ENCODE measurements at regions not wholly inside any gene's neighbourhood (a gene's known extent, or its start where the extent isn't known, plus 50 kb on each side); places are given as distances from the start of the nearest gene placed in this dataset.

GRCh38 chr4:23455456-23456158 lies 434.2 kb downstream of the PPARGC1A start:
- no peaks in the 10 kb centered on the region for H3K4me1 Mint-ChIP-seq
- H3K36me3 Mint-ChIP-seq = no peaks in the 10 kb centered on the region
- H3K4me3 Mint-ChIP-seq = no peak overlapping the region
- no peak overlapping the region for H3K27ac Mint-ChIP-seq
- H3K4me1 ChIP-seq (ENCODE audit: insufficient read depth, low read length) = no peaks in the 10 kb centered on the region
- no peaks in the 10 kb centered on the region for H3K27me3 ChIP-seq (ENCODE audit: insufficient read depth, low read length, poor library complexity, severe bottlenecking)
- no peak overlapping the region for H3K4me3 ChIP-seq (ENCODE audit: low read length)
- DNase-seq = no peak
- no peaks in the 10 kb centered on the region for H3K36me3 ChIP-seq (ENCODE audit: insufficient read depth, low read length)
- no peaks in the 10 kb centered on the region for H3K27me3 Mint-ChIP-seq
- no peaks in the 10 kb centered on the region for H3K9me3 ChIP-seq (ENCODE audit: low read length)
- ChIA-PET CTCF (no interaction called here), POLR2A (no interaction called here)
- H3K9me3 Mint-ChIP-seq = peaks cover 1 to 37% (median 10%) of the 10 kb centered on the region in 5 donors
- H3K27ac ChIP-seq (ENCODE audit: low read depth, low read length) = no peak overlapping the region

DNA sequence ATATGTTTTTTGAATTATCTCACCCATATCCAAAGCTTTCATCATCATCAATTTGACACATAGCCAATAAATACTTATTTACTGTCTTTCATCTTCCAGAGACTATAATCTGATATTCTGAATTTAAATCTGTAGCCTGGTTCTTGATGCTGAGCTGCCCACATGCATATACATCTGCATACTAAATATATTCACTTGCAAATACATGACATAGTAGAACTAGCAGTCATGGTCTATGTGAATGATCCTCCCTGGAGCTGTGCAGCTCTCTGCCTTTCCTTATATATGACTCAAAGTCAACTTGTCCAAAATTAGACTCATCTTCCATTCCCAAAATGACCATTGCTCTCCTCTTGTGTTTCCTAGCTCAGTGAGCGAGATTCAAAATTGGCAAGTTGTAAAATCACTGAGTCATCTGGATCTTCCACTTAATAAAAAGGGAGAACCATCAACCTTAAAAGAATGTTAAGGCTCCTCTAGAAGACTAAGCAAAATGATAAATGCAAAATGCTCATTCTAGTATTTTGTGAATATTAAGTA lies 448.2 kb downstream of the PPARGC1A start:
- Histone ChIP-seq H3K4me1 (ENCODE audit: insufficient read depth, low read length) (no peaks in the 10 kb centered on the region), H3K4me3 (ENCODE audit: low read length) (no peak overlapping the region), H3K36me3 (ENCODE audit: insufficient read depth, low read length) (no peaks in the 10 kb centered on the region), H3K27me3 (ENCODE audit: insufficient read depth, low read length, poor library complexity, severe bottlenecking) (no peaks in the 10 kb centered on the region), H3K9me3 (ENCODE audit: low read length) (no peaks in the 10 kb centered on the region), H3K27ac (ENCODE audit: low read depth, low read length) (no peak overlapping the region)
- ChIA-PET CTCF (no interaction called here), POLR2A (no interaction called here)
- no peak for DNase-seq
- Mint-ChIP-seq H3K27me3 (no peaks in the 10 kb centered on the region), H3K36me3 (no peaks in the 10 kb centered on the region), H3K9me3 (peaks cover 0 to 25% (median 6%) of the 10 kb centered on the region in 5 donors), H3K27ac (no peak overlapping the region), H3K4me3 (no peak overlapping the region), H3K4me1 (no peaks in the 10 kb centered on the region)

DNA sequence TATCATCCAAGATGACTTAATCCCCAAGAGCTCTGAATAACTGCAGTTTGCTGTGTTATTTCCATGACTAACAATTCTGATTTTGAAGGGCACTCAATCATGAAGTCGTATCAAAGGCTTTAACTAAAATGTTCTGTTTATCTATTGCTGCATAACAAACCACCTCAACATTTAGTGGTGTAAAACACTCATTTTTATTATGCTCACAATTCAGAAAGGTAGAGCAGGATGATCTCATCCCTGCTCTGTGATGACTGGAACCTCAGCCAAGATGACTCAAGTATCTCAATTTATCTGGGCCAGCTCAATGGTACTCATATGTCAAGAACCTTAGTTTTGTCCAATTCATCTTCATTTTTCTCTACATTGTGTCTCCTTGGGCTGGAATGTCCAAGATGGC lies 451.1 kb downstream of the PPARGC1A start:
- Mint-ChIP-seq H3K4me1 (no peaks in the 10 kb centered on the region), H3K27ac (no peak overlapping the region), H3K27me3 (no peaks in the 10 kb centered on the region), H3K36me3 (no peaks in the 10 kb centered on the region), H3K4me3 (no peak overlapping the region), H3K9me3 (peaks cover 0 to 17% (median 8%) of the 10 kb centered on the region in 5 donors)
- no peak for DNase-seq
- Histone ChIP-seq H3K27ac (ENCODE audit: low read depth, low read length) (no peak overlapping the region), H3K4me3 (ENCODE audit: low read length) (no peak overlapping the region), H3K4me1 (ENCODE audit: insufficient read depth, low read length) (no peaks in the 10 kb centered on the region), H3K9me3 (ENCODE audit: low read length) (no peaks in the 10 kb centered on the region), H3K27me3 (ENCODE audit: insufficient read depth, low read length, poor library complexity, severe bottlenecking) (no peaks in the 10 kb centered on the region), H3K36me3 (ENCODE audit: insufficient read depth, low read length) (no peaks in the 10 kb centered on the region)
- CTCF ChIA-PET = no interaction called here
- POLR2A ChIA-PET = no interaction called here

DNA sequence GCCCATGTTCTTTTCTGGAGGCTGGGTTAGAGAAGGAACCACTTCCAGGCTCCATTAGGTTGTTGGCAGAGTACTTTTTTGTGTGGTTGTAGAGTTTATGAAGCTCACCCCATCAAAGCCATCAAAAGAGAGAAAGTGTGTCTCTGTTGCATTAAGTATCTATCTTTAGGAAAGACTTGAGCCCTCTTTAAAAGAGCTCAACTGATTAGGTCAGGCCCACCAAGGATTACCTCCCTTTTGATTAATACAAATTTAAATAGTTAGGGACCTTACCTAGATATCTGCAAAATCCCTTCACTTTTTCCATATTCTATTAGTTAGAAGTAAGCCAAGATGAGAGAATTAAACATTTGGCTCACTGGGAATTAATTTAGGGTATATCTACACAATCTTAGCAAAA lies 460.4 kb downstream of the PPARGC1A start:
- Mint-ChIP-seq H3K27ac (no peak overlapping the region), H3K4me1 (no peaks in the 10 kb centered on the region), H3K36me3 (no peaks in the 10 kb centered on the region), H3K9me3 (peaks cover 10 to 41% (median 15%) of the 10 kb centered on the region in 5 donors), H3K4me3 (no peak overlapping the region), H3K27me3 (no peaks in the 10 kb centered on the region)
- H3K27me3 ChIP-seq (ENCODE audit: insufficient read depth, low read length, poor library complexity, severe bottlenecking) = no peaks in the 10 kb centered on the region
- no peak overlapping the region for H3K4me3 ChIP-seq (ENCODE audit: low read length)
- no peaks in the 10 kb centered on the region for H3K36me3 ChIP-seq (ENCODE audit: insufficient read depth, low read length)
- H3K4me1 ChIP-seq (ENCODE audit: insufficient read depth, low read length) = no peaks in the 10 kb centered on the region
- no peaks in the 10 kb centered on the region for H3K9me3 ChIP-seq (ENCODE audit: low read length)
- ChIA-PET CTCF (no interaction called here), POLR2A (no interaction called here)
- H3K27ac ChIP-seq (ENCODE audit: low read depth, low read length) = no peak overlapping the region
- no peak for DNase-seq

DNA sequence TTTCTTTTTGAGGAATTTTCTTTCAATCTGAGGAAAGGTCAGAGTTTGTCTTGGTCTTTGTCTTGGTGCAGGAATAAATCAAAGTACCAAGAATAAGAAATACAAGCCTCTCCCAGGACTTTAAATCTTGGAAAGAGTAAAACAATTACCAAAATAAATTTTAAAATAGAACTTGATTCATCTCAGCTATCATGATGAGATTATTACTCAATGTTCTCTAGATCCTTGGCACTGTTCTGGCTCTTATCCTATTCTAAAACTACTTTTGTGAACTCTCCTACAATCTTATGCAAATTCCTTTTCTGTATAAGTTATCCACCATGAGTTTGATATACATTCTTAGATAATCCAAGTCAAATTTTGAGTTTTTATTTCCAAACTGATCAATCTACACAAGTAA lies 464.3 kb downstream of the PPARGC1A start:
- H3K27ac Mint-ChIP-seq = no peak overlapping the region
- DNase-seq = no peak
- CTCF ChIA-PET = no interaction called here
- Histone ChIP-seq H3K36me3 (ENCODE audit: insufficient read depth, low read length) (no peaks in the 10 kb centered on the region), H3K4me1 (ENCODE audit: insufficient read depth, low read length) (no peaks in the 10 kb centered on the region), H3K9me3 (ENCODE audit: low read length) (no peaks in the 10 kb centered on the region), H3K27ac (ENCODE audit: low read depth, low read length) (no peak overlapping the region), H3K4me3 (ENCODE audit: low read length) (no peak overlapping the region), H3K27me3 (ENCODE audit: insufficient read depth, low read length, poor library complexity, severe bottlenecking) (no peaks in the 10 kb centered on the region)
- POLR2A ChIA-PET = no interaction called here
- H3K36me3 Mint-ChIP-seq = no peaks in the 10 kb centered on the region
- H3K4me1 Mint-ChIP-seq = no peaks in the 10 kb centered on the region
- no peak overlapping the region for H3K4me3 Mint-ChIP-seq
- peaks cover 8 to 35% (median 18%) of the 10 kb centered on the region in 5 donors for H3K9me3 Mint-ChIP-seq
- no peaks in the 10 kb centered on the region for H3K27me3 Mint-ChIP-seq

DNA sequence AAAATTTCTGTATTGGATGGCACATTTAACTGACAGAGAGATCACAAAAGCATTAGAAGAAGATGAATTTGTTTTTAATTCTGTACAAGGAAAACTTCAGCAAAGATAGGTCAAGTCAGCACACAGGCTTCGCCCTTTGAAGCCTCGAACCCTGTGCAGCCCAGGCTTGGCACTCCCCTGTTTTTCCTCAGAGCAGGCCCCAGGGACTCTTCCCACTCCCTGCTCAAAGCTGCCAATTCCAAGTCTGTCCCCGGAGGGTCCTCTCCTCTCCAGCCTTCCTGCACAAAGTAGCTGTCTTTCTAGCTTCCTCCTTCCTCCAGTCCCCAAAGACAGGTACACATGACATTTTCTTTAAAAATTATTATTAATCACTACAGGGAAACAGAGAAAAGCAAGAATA lies 466.3 kb downstream of the PPARGC1A start:
- H3K36me3 Mint-ChIP-seq = no peaks in the 10 kb centered on the region
- CTCF ChIA-PET = no interaction called here
- peaks cover 9 to 28% (median 13%) of the 10 kb centered on the region in 5 donors for H3K9me3 Mint-ChIP-seq
- no peak overlapping the region for H3K27ac Mint-ChIP-seq
- Histone ChIP-seq H3K4me3 (ENCODE audit: low read length) (no peak overlapping the region), H3K4me1 (ENCODE audit: insufficient read depth, low read length) (no peaks in the 10 kb centered on the region), H3K36me3 (ENCODE audit: insufficient read depth, low read length) (no peaks in the 10 kb centered on the region), H3K27ac (ENCODE audit: low read depth, low read length) (no peak overlapping the region), H3K9me3 (ENCODE audit: low read length) (no peaks in the 10 kb centered on the region), H3K27me3 (ENCODE audit: insufficient read depth, low read length, poor library complexity, severe bottlenecking) (no peaks in the 10 kb centered on the region)
- no peak overlapping the region for H3K4me3 Mint-ChIP-seq
- DNase-seq = no peak
- POLR2A ChIA-PET = no interaction called here
- no peaks in the 10 kb centered on the region for H3K27me3 Mint-ChIP-seq
- no peaks in the 10 kb centered on the region for H3K4me1 Mint-ChIP-seq

DNA sequence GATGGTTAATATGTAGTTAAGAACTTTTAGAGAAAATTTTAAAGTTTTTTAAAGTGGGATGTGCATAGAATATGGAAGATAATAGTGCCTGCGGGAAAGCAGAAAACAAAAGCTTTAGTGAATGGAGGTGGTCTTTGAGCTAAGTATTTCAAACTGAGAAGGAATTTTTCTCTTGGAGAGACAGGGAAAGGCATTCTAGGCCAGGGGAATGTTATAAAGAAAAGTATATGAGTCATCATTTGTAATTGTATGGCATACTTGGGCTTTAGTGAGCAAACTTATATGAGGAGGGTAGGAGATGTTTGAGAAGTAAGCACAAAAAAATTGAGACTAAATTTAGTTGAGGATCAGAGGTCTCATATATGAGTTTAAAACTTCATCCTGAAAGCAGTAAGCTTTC lies 467.0 kb downstream of the PPARGC1A start:
- H3K27me3 Mint-ChIP-seq = no peaks in the 10 kb centered on the region
- H3K4me3 Mint-ChIP-seq = no peak overlapping the region
- no peaks in the 10 kb centered on the region for H3K36me3 Mint-ChIP-seq
- ChIA-PET POLR2A (no interaction called here), CTCF (no interaction called here)
- no peaks in the 10 kb centered on the region for H3K4me1 Mint-ChIP-seq
- H3K36me3 ChIP-seq (ENCODE audit: insufficient read depth, low read length) = no peaks in the 10 kb centered on the region
- no peak overlapping the region for H3K27ac Mint-ChIP-seq
- no peaks in the 10 kb centered on the region for H3K9me3 ChIP-seq (ENCODE audit: low read length)
- H3K4me3 ChIP-seq (ENCODE audit: low read length) = no peak overlapping the region
- H3K9me3 Mint-ChIP-seq = peaks cover 10 to 28% (median 13%) of the 10 kb centered on the region in 5 donors
- no peaks in the 10 kb centered on the region for H3K4me1 ChIP-seq (ENCODE audit: insufficient read depth, low read length)
- no peak overlapping the region for H3K27ac ChIP-seq (ENCODE audit: low read depth, low read length)
- no peak for DNase-seq
- no peaks in the 10 kb centered on the region for H3K27me3 ChIP-seq (ENCODE audit: insufficient read depth, low read length, poor library complexity, severe bottlenecking)

DNA sequence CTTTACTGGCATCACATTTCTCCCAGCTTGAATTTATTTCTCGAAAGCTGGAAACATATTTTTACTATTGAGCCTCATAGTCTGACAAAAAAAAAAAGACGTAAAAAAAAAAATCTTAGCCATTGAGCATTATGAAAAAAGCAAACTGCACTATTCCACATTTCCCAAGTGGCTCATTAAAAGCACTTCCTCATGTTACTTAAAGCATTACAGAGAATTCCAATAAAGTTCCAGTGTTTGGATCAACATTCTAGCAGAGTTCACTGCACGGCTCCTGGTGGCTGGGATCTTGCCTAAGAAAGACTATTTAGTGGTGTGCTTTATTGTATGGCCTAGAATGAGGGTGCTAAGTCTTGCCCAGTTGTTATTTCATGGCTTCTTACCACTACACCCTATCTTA lies 476.2 kb downstream of the PPARGC1A start:
- Mint-ChIP-seq H3K27ac (no peak overlapping the region), H3K4me3 (no peak overlapping the region), H3K27me3 (no peaks in the 10 kb centered on the region), H3K4me1 (no peaks in the 10 kb centered on the region), H3K9me3 (peaks cover 5 to 30% (median 17%) of the 10 kb centered on the region in 5 donors), H3K36me3 (no peaks in the 10 kb centered on the region)
- DNase-seq = no peak
- H3K27ac ChIP-seq (ENCODE audit: low read depth, low read length) = no peak overlapping the region
- no peaks in the 10 kb centered on the region for H3K9me3 ChIP-seq (ENCODE audit: low read length)
- H3K27me3 ChIP-seq (ENCODE audit: insufficient read depth, low read length, poor library complexity, severe bottlenecking) = no peaks in the 10 kb centered on the region
- CTCF ChIA-PET = no interaction called here
- no peaks in the 10 kb centered on the region for H3K4me1 ChIP-seq (ENCODE audit: insufficient read depth, low read length)
- POLR2A ChIA-PET = no interaction called here
- H3K4me3 ChIP-seq (ENCODE audit: low read length) = no peak overlapping the region
- no peaks in the 10 kb centered on the region for H3K36me3 ChIP-seq (ENCODE audit: insufficient read depth, low read length)
